WI38 (cell line): ENCODE measurements at regions not wholly inside any gene's neighbourhood (a gene's known extent, or its start where the extent isn't known, plus 50 kb on each side); places are given as distances from the start of the nearest gene placed in this dataset.
"Not testable (repeated sequence)": the region's sequence is repeated elsewhere in the genome, so short reads cannot be mapped to it uniquely, and the experiment has no call there.

Experiments used
- H3K4me3 ChIP-seq: 2 replicates; pipeline ENCODE4 v1.5.1; 2011; ENCODE audit warnings: low read depth, mild to moderate bottlenecking, control low read depth, low read length
- CTCF ChIP-seq: IDR thresholded peaks from 2 replicates; pipeline ENCODE4 v1.5.1; 2012; ENCODE audit warnings: low read depth, mild to moderate bottlenecking, control low read depth, low read length

DNA sequence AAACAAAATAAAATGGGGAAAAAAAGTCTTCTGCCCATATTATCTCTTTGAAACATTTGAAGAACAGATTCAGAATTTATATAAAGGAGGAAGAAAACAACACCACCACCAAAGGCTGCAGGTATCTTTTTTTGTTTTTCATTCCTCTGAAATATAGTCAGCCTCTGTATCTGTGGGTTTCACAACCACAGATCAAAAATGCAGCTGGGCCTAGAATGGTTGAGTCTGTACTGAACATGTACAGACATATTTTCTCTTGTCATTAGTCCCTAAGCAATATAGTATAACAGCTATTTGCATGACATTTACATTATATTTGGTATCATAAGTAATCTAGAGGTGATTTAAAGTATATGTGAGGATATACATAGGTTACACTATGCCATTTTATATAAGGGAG lies 559.7 kb upstream of the LRRN3 start:
- no peak overlapping the region for H3K4me3 ChIP-seq
- TF ChIP-seq CTCF: no peak

DNA sequence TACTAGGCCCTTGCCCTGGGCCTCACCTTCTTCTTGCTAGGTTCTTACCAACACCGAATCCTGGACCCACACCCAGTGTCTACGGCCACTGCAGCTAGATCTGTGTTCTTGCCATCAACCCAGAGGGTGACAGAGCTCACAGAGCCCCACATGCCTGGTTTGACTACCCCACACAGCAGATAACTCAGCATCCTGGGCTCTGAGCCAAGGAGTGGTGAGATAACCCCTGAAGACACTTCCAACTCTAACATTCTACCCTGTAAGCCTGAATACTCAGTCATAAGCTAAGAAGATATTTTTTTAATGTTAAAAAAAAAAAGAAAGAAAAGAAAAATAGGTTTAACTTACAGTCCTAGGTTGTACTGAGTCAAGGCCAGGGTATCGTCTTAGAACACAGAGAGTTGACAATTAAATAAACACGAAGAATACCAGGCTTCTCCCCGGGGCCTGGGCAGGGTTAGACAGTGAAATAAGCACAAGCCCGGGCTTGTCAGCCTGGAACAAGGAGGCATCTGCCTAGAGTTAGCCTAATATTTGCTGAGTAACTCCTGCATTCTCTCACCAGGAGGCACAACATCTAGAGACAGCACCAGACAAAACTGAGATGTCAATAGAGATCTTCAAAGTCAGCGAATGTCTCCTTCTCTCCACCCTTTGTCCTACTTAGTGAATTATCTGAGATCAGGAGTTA lies 556.5 kb upstream of the LRRN3 start:
- H3K4me3 ChIP-seq: no peak overlapping the region
- TF ChIP-seq CTCF: no peak

GRCh38 chr7:110539216-110539615 lies 551.7 kb upstream of the LRRN3 start:
- no peak for TF ChIP-seq CTCF
- no peak overlapping the region for H3K4me3 ChIP-seq

DNA sequence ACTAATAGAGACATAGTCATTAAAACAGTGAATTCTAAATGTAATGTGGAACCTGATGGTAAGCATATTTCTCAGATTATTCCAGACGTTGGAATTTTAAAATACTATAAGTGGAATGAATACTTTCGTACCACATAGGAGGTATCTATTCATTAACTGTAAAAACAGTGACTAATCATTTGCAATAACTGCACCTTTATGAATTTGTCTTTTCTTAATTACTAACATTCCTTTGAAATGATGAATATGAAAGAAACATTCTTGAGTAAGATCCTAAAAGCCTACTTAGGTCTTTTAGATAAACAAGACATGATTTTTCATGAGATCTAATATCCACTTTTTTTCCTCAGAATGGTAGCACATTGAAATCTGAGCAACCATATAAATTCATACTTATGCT lies 549.0 kb upstream of the LRRN3 start:
- no peak for TF ChIP-seq CTCF
- H3K4me3 ChIP-seq: no peak overlapping the region

GRCh38 chr7:110544194-110544593 lies 546.7 kb upstream of the LRRN3 start:
- no peak for TF ChIP-seq CTCF
- H3K4me3 ChIP-seq: no peak overlapping the region

- H3K4me3 ChIP-seq: no peak overlapping the region
- no peak for TF ChIP-seq CTCF
Observed at GRCh38 chr7:110548372-110548771, 542.6 kb upstream of the LRRN3 start.

GRCh38 chr7:110557136-110557535 lies 533.8 kb upstream of the LRRN3 start:
- no peak overlapping the region for H3K4me3 ChIP-seq
- no peak for TF ChIP-seq CTCF

- H3K4me3 ChIP-seq: not testable (repeated sequence)
Observed at GRCh38 chr7:110563286-110563685, 527.6 kb upstream of the LRRN3 start.
